GM13977 (cell line): ENCODE measurements at regions not wholly inside any gene's neighbourhood (a gene's known extent, or its start where the extent isn't known, plus 50 kb on each side); places are given as distances from the start of the nearest gene placed in this dataset.
"Not testable (repeated sequence)": the region's sequence is repeated elsewhere in the genome, so short reads cannot be mapped to it uniquely, and the experiment has no call there.

Source experiments
- DNase-seq: peaks from one replicate; pipeline ENCODE4 v3.0.0; 2012; ENCODE audit warnings: low spot score
- in situ Hi-C: fragments of 300-500 bp; cut with MboI; formaldehyde crosslinking; loops from one replicate; pipeline ENCODE4 v1.12.0; 2022; ENCODE audit warnings: low sequenced_read_pairs, low pct_unique_long_range_greater_than_20kb, mixed read lengths, inconsistent platforms; ENCODE audit not compliant: unreplicated experiment
- TF ChIP-seq, protein P1 (sequence below): IDR thresholded peaks from 2 replicates; pipeline ENCODE4 v1.5.1; 2012; ENCODE audit warnings: mild to moderate bottlenecking, control low read depth; ENCODE audit not compliant: insufficient read depth; ENCODE audit errors: extremely low read depth, missing control alignments

DNA sequence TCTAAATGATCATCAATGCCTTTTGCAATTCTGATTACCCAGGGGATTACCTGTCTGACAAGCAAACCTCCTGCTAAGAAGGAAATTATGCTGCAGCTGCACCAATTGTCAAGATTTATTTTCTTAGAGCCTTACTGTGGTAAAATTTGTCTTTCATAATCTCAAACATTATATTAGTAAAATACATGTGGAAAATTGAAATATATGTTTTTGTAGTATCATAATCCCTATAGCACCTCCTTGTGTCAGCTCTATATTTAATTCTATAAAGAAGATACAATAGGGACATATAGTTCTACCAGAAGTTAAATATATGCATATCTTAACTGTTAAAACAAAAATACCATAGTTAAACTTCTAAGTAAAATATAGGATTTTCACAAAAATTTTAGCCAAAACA is 655.6 kb upstream of the PCDH10 start:
- TF ChIP-seq, protein P1, sequence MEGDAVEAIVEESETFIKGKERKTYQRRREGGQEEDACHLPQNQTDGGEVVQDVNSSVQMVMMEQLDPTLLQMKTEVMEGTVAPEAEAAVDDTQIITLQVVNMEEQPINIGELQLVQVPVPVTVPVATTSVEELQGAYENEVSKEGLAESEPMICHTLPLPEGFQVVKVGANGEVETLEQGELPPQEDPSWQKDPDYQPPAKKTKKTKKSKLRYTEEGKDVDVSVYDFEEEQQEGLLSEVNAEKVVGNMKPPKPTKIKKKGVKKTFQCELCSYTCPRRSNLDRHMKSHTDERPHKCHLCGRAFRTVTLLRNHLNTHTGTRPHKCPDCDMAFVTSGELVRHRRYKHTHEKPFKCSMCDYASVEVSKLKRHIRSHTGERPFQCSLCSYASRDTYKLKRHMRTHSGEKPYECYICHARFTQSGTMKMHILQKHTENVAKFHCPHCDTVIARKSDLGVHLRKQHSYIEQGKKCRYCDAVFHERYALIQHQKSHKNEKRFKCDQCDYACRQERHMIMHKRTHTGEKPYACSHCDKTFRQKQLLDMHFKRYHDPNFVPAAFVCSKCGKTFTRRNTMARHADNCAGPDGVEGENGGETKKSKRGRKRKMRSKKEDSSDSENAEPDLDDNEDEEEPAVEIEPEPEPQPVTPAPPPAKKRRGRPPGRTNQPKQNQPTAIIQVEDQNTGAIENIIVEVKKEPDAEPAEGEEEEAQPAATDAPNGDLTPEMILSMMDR, result no peak
- no peak for DNase-seq
- in situ Hi-C loops, result no loop called here

DNA sequence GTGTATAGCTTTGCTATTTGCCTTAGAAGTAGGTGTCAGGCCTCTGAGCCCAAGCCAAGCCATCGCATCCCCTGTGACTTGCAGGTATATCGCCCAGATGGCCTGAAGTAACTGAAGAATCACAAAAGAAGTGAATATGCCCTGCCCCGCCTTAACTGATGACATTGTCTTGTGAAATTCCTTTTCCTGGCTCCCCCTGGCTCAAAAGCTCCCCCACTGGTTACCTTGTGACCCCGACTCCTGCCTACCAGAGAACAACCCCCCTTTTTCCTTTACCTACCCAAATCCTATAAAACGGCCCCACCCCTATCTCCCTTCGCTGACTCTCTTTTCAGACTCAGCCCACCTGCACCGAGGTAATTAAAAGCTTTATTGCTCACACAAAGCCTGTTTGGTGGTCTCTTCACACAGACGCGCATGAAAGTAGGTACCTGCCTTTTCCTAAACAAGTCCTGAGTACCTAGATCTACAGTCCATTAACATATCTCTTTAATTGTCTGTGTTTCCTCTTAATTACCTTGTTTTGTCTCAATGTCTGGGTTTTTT is 653.8 kb upstream of the PCDH10 start:
- DNase-seq, in situ Hi-C loops: not testable (repeated sequence)

DNA sequence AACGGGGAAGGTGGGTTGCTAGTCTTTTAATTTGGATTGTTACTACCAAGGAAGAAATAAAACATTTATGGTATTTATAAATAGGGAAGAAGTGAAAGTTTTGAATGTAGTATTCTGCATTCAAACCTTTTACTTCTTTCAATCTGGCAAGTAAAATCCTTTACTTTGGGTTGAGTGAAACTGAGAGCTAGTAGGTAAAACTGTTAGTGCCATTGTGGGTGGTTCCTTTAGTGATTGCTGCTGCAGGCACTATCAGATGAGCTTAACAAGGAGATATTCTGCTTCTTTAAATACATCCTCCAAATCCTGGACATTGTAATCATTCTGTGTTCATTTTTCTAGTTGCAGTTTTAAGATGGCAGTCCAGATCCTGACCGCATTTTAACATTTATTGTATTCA is 650.9 kb upstream of the PCDH10 start:
- in situ Hi-C loops, result no loop called here
- TF ChIP-seq, protein P1, result no peak
- DNase-seq, result no peak

DNA sequence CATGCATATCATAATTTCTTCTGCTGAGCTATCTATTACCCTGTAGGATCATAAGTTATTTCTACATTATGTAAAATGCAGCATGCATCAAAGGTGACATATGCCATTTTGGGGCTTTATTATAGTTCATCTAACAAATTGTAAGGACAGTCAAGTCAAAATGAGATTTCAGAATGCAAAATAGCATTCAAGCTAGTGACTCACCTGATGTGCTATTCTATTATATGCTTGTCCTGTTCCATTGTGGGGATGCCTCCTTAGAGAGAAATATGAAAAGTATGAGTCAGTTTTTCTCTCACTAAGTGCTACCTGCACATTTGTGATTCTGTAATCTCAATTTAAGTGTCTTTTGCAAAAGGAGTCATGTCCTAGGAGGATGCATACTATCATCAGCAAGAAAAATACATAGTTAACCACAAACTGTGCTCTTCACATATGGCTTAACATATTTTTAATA is 647.0 kb upstream of the PCDH10 start:
- in situ Hi-C loops, result no loop called here
- no peak for DNase-seq
- TF ChIP-seq, protein P1, result no peak

DNA sequence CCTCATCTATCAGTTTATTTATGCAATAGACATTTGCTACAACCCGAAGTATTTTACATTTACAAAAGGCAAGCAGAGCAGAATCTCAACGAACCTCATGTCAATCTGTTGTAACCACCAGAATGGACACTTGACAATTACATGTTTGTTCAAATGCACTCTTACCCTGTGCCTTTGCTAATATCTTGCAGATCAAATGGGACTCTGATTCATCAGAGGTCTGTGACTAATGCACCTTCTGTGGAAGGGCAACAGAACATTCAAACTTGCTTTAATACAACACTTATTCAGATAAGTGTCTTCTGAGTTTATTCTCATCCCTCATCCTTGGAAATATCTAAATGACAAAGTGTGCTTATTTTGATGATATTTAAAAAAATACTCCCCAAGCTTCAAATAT is 644.7 kb upstream of the PCDH10 start:
- TF ChIP-seq, protein P1, result no peak
- in situ Hi-C loops, result no loop called here
- DNase-seq, result no peak

DNA sequence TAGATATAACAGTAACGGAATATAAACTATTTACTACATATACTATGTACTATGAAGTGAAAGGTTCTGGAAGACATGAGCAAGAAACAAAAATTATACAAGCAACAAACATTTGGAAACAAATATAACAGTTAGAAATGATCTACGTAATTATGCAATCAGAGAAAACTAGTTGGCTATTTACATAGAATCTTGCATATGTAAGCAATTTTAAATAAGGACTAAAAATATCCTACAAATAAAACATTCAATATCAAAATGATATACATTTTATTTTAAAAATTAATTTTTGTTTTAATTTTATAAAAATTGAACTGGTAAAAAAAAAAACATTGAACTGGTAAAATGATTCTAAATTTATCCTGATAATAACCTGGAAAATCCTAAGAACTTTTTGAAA is 642.5 kb upstream of the PCDH10 start:
- in situ Hi-C loops, result no loop called here
- DNase-seq, result no peak
- TF ChIP-seq, protein P1, result no peak

DNA sequence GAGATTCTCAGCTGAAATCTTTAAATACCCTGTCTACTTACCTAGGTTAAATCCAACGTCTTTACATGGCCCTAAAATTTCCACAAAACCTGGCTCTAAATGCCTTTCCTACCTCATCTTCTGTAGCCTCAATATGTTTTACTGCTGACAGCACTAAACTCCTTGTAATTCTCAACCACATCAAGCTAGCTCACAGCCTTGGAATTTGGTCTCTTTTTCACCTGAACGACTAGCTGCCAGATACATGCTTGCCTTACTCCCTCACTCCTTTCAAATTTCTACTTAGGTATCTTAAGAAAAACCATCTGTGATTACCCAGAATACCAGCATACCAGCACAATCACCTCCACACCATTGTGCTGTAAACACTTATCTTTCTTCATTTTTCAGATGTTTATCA is 635.6 kb upstream of the PCDH10 start:
- DNase-seq, result no peak
- in situ Hi-C loops, result no loop called here
- TF ChIP-seq, protein P1, result no peak
